ENCODE measurements at regions not wholly inside any gene's neighbourhood (a gene's known extent, or its start where the extent isn't known, plus 50 kb on each side); places are given as distances from the start of the nearest gene placed in this dataset.
"Not testable (repeated sequence)": the region's sequence is repeated elsewhere in the genome, so short reads cannot be mapped to it uniquely, and the experiment has no call there.

- not testable (repeated sequence) for DNase-seq
These were observed 66.3 kb downstream of the FAM72C start for GRCh38 chr1:143905214-143906179.

GRCh38 chr1:143904622-143904979, 67.2 kb downstream of the FAM72C start:
- not testable (repeated sequence) for DNase-seq

GRCh38 chr1:143903899-143904621, 67.7 kb downstream of the FAM72C start:
- not testable (repeated sequence) for DNase-seq

GRCh38 chr1:143896377-143896776, 75.4 kb downstream of the FAM72C start:
- not testable (repeated sequence) for DNase-seq

- not testable (repeated sequence) for DNase-seq
These were observed 86.7 kb downstream of the FAM72C start for GRCh38 chr1:143884932-143885574.

GRCh38 chr1:143884532-143884931, 87.3 kb downstream of the FAM72C start:
- not testable (repeated sequence) for DNase-seq

- not testable (repeated sequence) for DNase-seq
These were observed 91.8 kb downstream of the FAM72C start for GRCh38 chr1:143879757-143880536.

GRCh38 chr1:143875947-143876346, 95.8 kb downstream of the FAM72C start:
- DNase-seq, result not testable (repeated sequence)

- DNase-seq, result not testable (repeated sequence)
These were observed 97.2 kb downstream of the FAM72C start for GRCh38 chr1:143874625-143875024.

- DNase-seq, result not testable (repeated sequence)
These were observed 98.1 kb downstream of the FAM72C start for GRCh38 chr1:143873650-143874049.

GRCh38 chr1:143870388-143870787, 101.4 kb downstream of the FAM72C start:
- DNase-seq, result not testable (repeated sequence)

GRCh38 chr1:143867590-143868220, 104.1 kb downstream of the FAM72C start:
- DNase-seq, result not testable (repeated sequence)

GRCh38 chr1:143863901-143864520, 107.8 kb downstream of the FAM72C start:
- DNase-seq, result not testable (repeated sequence)

- DNase-seq, result not testable (repeated sequence)
These were observed 109.1 kb downstream of the FAM72C start for GRCh38 chr1:143862722-143863121.

- DNase-seq, result not testable (repeated sequence)
These were observed 110.5 kb downstream of the FAM72C start for GRCh38 chr1:143861306-143861705.

GRCh38 chr1:143855867-143856266, 115.9 kb downstream of the FAM72C start:
- not testable (repeated sequence) for DNase-seq

GRCh38 chr1:143854069-143854468, 117.7 kb downstream of the FAM72C start:
- not testable (repeated sequence) for DNase-seq

- DNase-seq, result not testable (repeated sequence)
These were observed 121.1 kb downstream of the FAM72C start for GRCh38 chr1:143850637-143851036.

- DNase-seq, result not testable (repeated sequence)
These were observed 122.9 kb downstream of the FAM72C start for GRCh38 chr1:143848859-143849258.

GRCh38 chr1:143845193-143845592, 126.6 kb downstream of the FAM72C start:
- DNase-seq, result not testable (repeated sequence)

- not testable (repeated sequence) for DNase-seq
These were observed 129.7 kb downstream of the FAM72C start for GRCh38 chr1:143842058-143842457.
